Uterus (tissue), 3 donors: ENCODE measurements at regions not wholly inside any gene's neighbourhood (a gene's known extent, or its start where the extent isn't known, plus 50 kb on each side); places are given as distances from the start of the nearest gene placed in this dataset.
"Not testable (repeated sequence)": the region's sequence is repeated elsewhere in the genome, so short reads cannot be mapped to it uniquely, and the experiment has no call there.

Source experiments
- DNase-seq, 2 donors: peaks; one replicate each; pipeline ENCODE4 v3.0.0-alpha.2; 2019 to 2020
- H3K27ac ChIP-seq, 2 donors: fragments of 200-600 bp; sonication (generic); 1 replicate in 1 of 2; 2 replicates in 1 of 2; pipeline ENCODE4 v1.5.1; 2016 to 2018
- H3K27me3 ChIP-seq, 2 donors: fragments of 200-600 bp; sonication (generic); one replicate each; pipeline ENCODE4 v1.5.1; 2018 to 2019; ENCODE audit warnings: control low read depth in 1 of 2
- H3K36me3 ChIP-seq, 2 donors: fragments of 200-600 bp; sonication (generic); one replicate each; pipeline ENCODE4 v1.5.1; 2019; ENCODE audit warnings: control low read depth in 1 of 2
- H3K4me1 ChIP-seq, 2 donors: fragments of 200-600 bp; sonication (generic); one replicate each; pipeline ENCODE4 v1.5.1; 2018 to 2019; ENCODE audit warnings: control low read depth in 1 of 2
- H3K4me3 ChIP-seq, 2 donors: fragments of 200-600 bp; sonication (generic); 1 replicate in 1 of 2; 2 replicates in 1 of 2; pipeline ENCODE4 v1.5.1; 2018 to 2019; ENCODE audit warnings: mild to moderate bottlenecking in 1 of 2
- H3K9me3 ChIP-seq, 2 donors: fragments of 200-600 bp; sonication (generic); one replicate each; pipeline ENCODE4 v1.5.1; 2019; ENCODE audit warnings: control low read depth in 1 of 2
- CTCF ChIP-seq, 4 experiments: fragments of 200-600 bp in 2 of 4; fragments of 450-650 bp in 2 of 4; sonication (generic) in 2 of 4; IDR thresholded peaks; one replicate each; pipeline ENCODE4 v1.5.1; 2016 to 2019; ENCODE audit warnings: antibody characterized with exemption in 4 of 4, mild to moderate bottlenecking in 2 of 4, moderate library complexity in 1 of 4
- POLR2A ChIP-seq, 2 donors: fragments of 450-650 bp; IDR thresholded peaks; one replicate each; pipeline ENCODE4 v1.6.1; 2016; ENCODE audit warnings: antibody characterized with exemption in 2 of 2, mild to moderate bottlenecking in 1 of 2, moderate library complexity in 1 of 2
- intact Hi-C: fragments of 100-400 bp; cut with DNase I; formaldehyde crosslinking; loops from one replicate; pipeline ENCODE4 v1.15.1; 2023; ENCODE audit warnings: low total_unique reads
- donor health status: DM: yes; HTN: yes; CAD: no.

GRCh38 chr7:85802211-85802610, 615.4 kb upstream of the SEMA3D start:
- no peak for DNase-seq
- no peaks in the 10 kb centered on the region for H3K27me3 ChIP-seq
- no peak for TF ChIP-seq POLR2A (IDR thresholded peaks at IDR 0.05)
- TF ChIP-seq CTCF (IDR thresholded peaks at IDR 0.05), result no peak
- H3K9me3 ChIP-seq, result no peaks in the 10 kb centered on the region
- H3K4me1 ChIP-seq, result no peaks in the 10 kb centered on the region
- no peak overlapping the region for H3K27ac ChIP-seq
- no peak overlapping the region for H3K4me3 ChIP-seq
- H3K36me3 ChIP-seq, result no peaks in the 10 kb centered on the region
- intact Hi-C loops, result no loop called here

GRCh38 chr7:85796956-85797355, 610.1 kb upstream of the SEMA3D start:
- Histone ChIP-seq H3K27ac (no peak overlapping the region), H3K4me3 (no peak overlapping the region), H3K9me3 (no peaks in the 10 kb centered on the region), H3K4me1 (no peaks in the 10 kb centered on the region), H3K36me3 (no peaks in the 10 kb centered on the region), H3K27me3 (no peaks in the 10 kb centered on the region)
- TF ChIP-seq POLR2A (IDR thresholded peaks at IDR 0.05), result no peak
- TF ChIP-seq CTCF (IDR thresholded peaks at IDR 0.05), result no peak
- no peak for DNase-seq
- intact Hi-C loops, result no loop called here

- H3K4me3 ChIP-seq, H3K36me3 ChIP-seq, H3K27ac ChIP-seq, DNase-seq, H3K27me3 ChIP-seq, H3K4me1 ChIP-seq, H3K9me3 ChIP-seq, intact Hi-C loops: not testable (repeated sequence)
These were observed 604.2 kb upstream of the SEMA3D start for GRCh38 chr7:85791098-85791497.

- intact Hi-C loops, result no loop called here
- Histone ChIP-seq H3K36me3 (no peaks in the 10 kb centered on the region), H3K27me3 (no peaks in the 10 kb centered on the region), H3K9me3 (no peaks in the 10 kb centered on the region), H3K4me1 (no peaks in the 10 kb centered on the region), H3K4me3 (no peak overlapping the region), H3K27ac (no peak overlapping the region)
- DNase-seq, result no peak
- no peak for TF ChIP-seq POLR2A (IDR thresholded peaks at IDR 0.05)
- no peak for TF ChIP-seq CTCF (IDR thresholded peaks at IDR 0.05)
These were observed 594.8 kb upstream of the SEMA3D start for GRCh38 chr7:85781606-85782005.

- TF ChIP-seq POLR2A (IDR thresholded peaks at IDR 0.05) (no peak), CTCF (IDR thresholded peaks at IDR 0.05) (no peak)
- intact Hi-C loops, result no loop called here
- no peak overlapping the region for H3K27ac ChIP-seq
- no peaks in the 10 kb centered on the region for H3K9me3 ChIP-seq
- no peaks in the 10 kb centered on the region for H3K4me1 ChIP-seq
- no peaks in the 10 kb centered on the region for H3K27me3 ChIP-seq
- DNase-seq, result no peak
- H3K36me3 ChIP-seq, result no peaks in the 10 kb centered on the region
- H3K4me3 ChIP-seq, result no peak overlapping the region
These were observed 590.0 kb upstream of the SEMA3D start for GRCh38 chr7:85776691-85777345.

GRCh38 chr7:85775431-85775830, 588.6 kb upstream of the SEMA3D start:
- H3K9me3 ChIP-seq, result no peaks in the 10 kb centered on the region
- no peaks in the 10 kb centered on the region for H3K27me3 ChIP-seq
- TF ChIP-seq POLR2A (IDR thresholded peaks at IDR 0.05) (no peak), CTCF (IDR thresholded peaks at IDR 0.05) (no peak)
- no peaks in the 10 kb centered on the region for H3K4me1 ChIP-seq
- DNase-seq, result no peak
- intact Hi-C loops, result no loop called here
- H3K36me3 ChIP-seq, result no peaks in the 10 kb centered on the region
- no peak overlapping the region for H3K27ac ChIP-seq
- H3K4me3 ChIP-seq, result no peak overlapping the region
